ENCODE measurements at regions not wholly inside any gene's neighbourhood (a gene's known extent, or its start where the extent isn't known, plus 50 kb on each side); places are given as distances from the start of the nearest gene placed in this dataset.

DNA sequence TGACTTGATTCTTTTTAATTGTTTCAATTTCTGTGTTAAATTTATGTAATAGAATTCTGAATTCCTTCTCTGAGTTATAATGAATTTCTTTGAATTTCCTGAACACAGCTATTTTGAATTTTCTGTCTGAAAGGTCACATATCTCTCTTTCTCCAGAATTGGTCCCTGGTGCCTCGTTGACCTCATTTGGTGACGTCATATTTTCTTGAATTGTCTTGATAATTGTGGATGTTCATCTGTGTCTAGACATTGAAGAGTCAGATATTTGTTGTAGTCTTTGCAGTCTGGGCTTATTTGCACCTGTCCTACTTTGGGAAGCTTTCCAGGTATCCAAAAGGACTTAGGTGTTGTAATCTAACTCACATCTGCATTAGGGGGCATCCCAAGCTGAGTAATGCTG, 111.4 kb upstream of the LRRTM4 start:
- Histone ChIP-seq H3K27ac (ENCODE audit: insufficient read depth, low read length) (no peak overlapping the region), H3K4ac (ENCODE audit: low read depth, low read length) (no peak overlapping the region), H3K36me3 (ENCODE audit: control insufficient read depth, insufficient read depth, low read length) (no peaks in the 10 kb centered on the region), H3K9me3 (ENCODE audit: control insufficient read depth, insufficient read depth, low read length) (peaks cover 5% of the 10 kb centered on the region), H3K14ac (replicated peaks; ENCODE audit: low read depth, low read length) (no peak overlapping the region), H3K9ac (ENCODE audit: low read depth, low read length) (no peak overlapping the region), H2AK5ac (ENCODE audit: low read depth, low read length) (no peak overlapping the region), H3K23ac (ENCODE audit: low read depth, low read length) (no peak overlapping the region), H3K27me3 (ENCODE audit: control insufficient read depth, insufficient read depth, low read length) (no peaks in the 10 kb centered on the region), H4K20me1 (ENCODE audit: insufficient read depth, low read length) (no peaks in the 10 kb centered on the region), H3K18ac (ENCODE audit: low read depth, low read length) (no peak overlapping the region), H3K79me1 (ENCODE audit: low read depth in 1 of 2, low read length in 2 of 2) (no peaks in the 10 kb centered on the region), H2BK15ac (ENCODE audit: low read depth, low read length) (no peak overlapping the region), H3K9me1 (ENCODE audit: insufficient read depth, low read length) (no peaks in the 10 kb centered on the region), H3K56ac (ENCODE audit: extremely low read depth, insufficient read depth, low read length) (no peak overlapping the region), H2AK9ac (replicated peaks; ENCODE audit: low read depth, low read length, poor library complexity) (no peak overlapping the region), H2AFZ (replicated peaks; ENCODE audit: low read length, poor library complexity) (no peak overlapping the region), H2BK5ac (ENCODE audit: low read depth, low read length, poor library complexity, severe bottlenecking) (no peak overlapping the region), H3K4me2 (ENCODE audit: low read depth, low read length) (no peak overlapping the region), H4K91ac (ENCODE audit: insufficient read depth, low read depth, low read length) (no peak overlapping the region), H2BK120ac (ENCODE audit: low read depth, low read length) (no peak overlapping the region), H3K4me3 (ENCODE audit: insufficient read depth, low read depth, low read length) (no peak overlapping the region), H4K5ac (ENCODE audit: low read depth, low read length) (no peak overlapping the region), H3K4me1 (ENCODE audit: control insufficient read depth, insufficient read depth, low read length) (no peaks in the 10 kb centered on the region), H4K8ac (ENCODE audit: low read depth in 2 of 2, low read length in 2 of 2) (no peak overlapping the region), H2BK20ac (ENCODE audit: low read depth, low read length) (no peak overlapping the region)
- dilution Hi-C loops (cut with HindIII; ENCODE audit: low sequenced_read_pairs, unreplicated experiment), result no loop called here
- ChIA-PET POLR2A (ENCODE audit: unreplicated experiment) (no interaction called here), CTCF (no interaction called here)
- intact Hi-C loops (cut with micrococcal nuclease), result no loop called here
- TF ChIP-seq FOS (IDR thresholded peaks at IDR 0.05; ENCODE audit: low read depth, low read length), result no peak
- TF ChIP-seq, protein P1, sequence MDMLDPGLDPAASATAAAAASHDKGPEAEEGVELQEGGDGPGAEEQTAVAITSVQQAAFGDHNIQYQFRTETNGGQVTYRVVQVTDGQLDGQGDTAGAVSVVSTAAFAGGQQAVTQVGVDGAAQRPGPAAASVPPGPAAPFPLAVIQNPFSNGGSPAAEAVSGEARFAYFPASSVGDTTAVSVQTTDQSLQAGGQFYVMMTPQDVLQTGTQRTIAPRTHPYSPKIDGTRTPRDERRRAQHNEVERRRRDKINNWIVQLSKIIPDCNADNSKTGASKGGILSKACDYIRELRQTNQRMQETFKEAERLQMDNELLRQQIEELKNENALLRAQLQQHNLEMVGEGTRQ (IDR thresholded peaks at IDR 0.05; ENCODE audit: low read depth, low read length), result no peak
- ATAC-seq (ENCODE audit: low read depth) (no peak), DNase-seq (no peak)
- WGBS, 2 experiments (ENCODE audit: extremely low coverage in 2 of 2, insufficient read length in 1 of 2), result no CpG with 5 or more reads among the region's 2 CpGs
- in situ Hi-C loops (cut with MboI; ENCODE audit: low sequenced_read_pairs), result no loop called here
- no TSS peak for BruUV-seq (replicated peaks)

All from IMR-90 (cell line).